ENCODE measurements at regions not wholly inside any gene's neighbourhood (a gene's known extent, or its start where the extent isn't known, plus 50 kb on each side); places are given as distances from the start of the nearest gene placed in this dataset.

DNA sequence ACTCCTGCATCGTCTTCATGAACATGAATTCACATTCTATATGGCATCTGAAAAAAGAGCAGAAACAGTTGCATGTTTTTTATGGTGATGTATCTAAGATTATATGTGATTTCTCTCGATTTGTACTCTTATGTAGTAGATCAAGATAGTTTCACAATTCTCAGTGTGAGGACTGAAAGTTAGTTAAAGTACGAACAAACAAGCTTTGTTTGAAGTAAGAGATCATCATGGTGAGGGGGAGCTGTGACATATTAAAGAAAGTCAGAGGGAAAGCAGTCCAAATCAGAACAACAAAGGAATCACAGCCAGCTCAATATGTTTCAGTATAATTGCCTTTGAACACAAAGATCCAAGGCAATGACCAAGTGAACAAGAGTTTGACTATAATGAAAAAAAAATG is 1140.6 kb downstream of the SH3BGRL start:
- TF ChIP-seq, protein P1, sequence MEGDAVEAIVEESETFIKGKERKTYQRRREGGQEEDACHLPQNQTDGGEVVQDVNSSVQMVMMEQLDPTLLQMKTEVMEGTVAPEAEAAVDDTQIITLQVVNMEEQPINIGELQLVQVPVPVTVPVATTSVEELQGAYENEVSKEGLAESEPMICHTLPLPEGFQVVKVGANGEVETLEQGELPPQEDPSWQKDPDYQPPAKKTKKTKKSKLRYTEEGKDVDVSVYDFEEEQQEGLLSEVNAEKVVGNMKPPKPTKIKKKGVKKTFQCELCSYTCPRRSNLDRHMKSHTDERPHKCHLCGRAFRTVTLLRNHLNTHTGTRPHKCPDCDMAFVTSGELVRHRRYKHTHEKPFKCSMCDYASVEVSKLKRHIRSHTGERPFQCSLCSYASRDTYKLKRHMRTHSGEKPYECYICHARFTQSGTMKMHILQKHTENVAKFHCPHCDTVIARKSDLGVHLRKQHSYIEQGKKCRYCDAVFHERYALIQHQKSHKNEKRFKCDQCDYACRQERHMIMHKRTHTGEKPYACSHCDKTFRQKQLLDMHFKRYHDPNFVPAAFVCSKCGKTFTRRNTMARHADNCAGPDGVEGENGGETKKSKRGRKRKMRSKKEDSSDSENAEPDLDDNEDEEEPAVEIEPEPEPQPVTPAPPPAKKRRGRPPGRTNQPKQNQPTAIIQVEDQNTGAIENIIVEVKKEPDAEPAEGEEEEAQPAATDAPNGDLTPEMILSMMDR (IDR thresholded peaks at IDR 0.05), result no peak
- TF ChIP-seq ZFX (IDR thresholded peaks at IDR 0.05; ENCODE audit: borderline replicate concordance), result no peak

All from 22Rv1 (cell line).